Endothelial cell (in vitro differentiated cells): ENCODE measurements at regions not wholly inside any gene's neighbourhood (a gene's known extent, or its start where the extent isn't known, plus 50 kb on each side); places are given as distances from the start of the nearest gene placed in this dataset.

ENCODE experiments used
- DNase-seq: peaks from one replicate; pipeline ENCODE4 v3.0.0; 2021; ENCODE audit warnings: low spot score
- H3K27ac Mint-ChIP-seq: one replicate; pipeline ENCODE4 v1.8.0; 2021; ENCODE audit warnings: mixed read lengths, inconsistent platforms; ENCODE audit not compliant: unreplicated experiment
- H3K27me3 Mint-ChIP-seq: one replicate; pipeline ENCODE4 v1.8.0; 2021; ENCODE audit warnings: mild to moderate bottlenecking, moderate library complexity, mixed read lengths, inconsistent platforms; ENCODE audit not compliant: unreplicated experiment
- H3K36me3 Mint-ChIP-seq: one replicate; pipeline ENCODE4 v1.8.0; 2021; ENCODE audit warnings: mild to moderate bottlenecking, low read depth, mixed read lengths, inconsistent platforms; ENCODE audit not compliant: unreplicated experiment
- H3K4me1 Mint-ChIP-seq: one replicate; pipeline ENCODE4 v1.8.0; 2021; ENCODE audit warnings: mild to moderate bottlenecking, mixed read lengths, inconsistent platforms; ENCODE audit not compliant: unreplicated experiment
- H3K4me3 Mint-ChIP-seq: one replicate; pipeline ENCODE4 v1.8.0; 2021; ENCODE audit warnings: mild to moderate bottlenecking, mixed read lengths, inconsistent platforms; ENCODE audit not compliant: unreplicated experiment
- H3K9me3 Mint-ChIP-seq: one replicate; pipeline ENCODE4 v1.8.0; 2021; ENCODE audit warnings: mixed read lengths, inconsistent platforms; ENCODE audit not compliant: unreplicated experiment
- CTCF ChIP-seq: fragments of 200-600 bp; sonication (generic); IDR thresholded peaks from one replicate; pipeline ENCODE4 v1.5.0; 2021; ENCODE audit warnings: antibody characterized with exemption; ENCODE audit not compliant: unreplicated experiment

- no peaks in the 10 kb centered on the region for H3K4me1 Mint-ChIP-seq
- no peak for TF ChIP-seq CTCF
- DNase-seq = no peak
- no peak overlapping the region for H3K4me3 Mint-ChIP-seq
- no peaks in the 10 kb centered on the region for H3K36me3 Mint-ChIP-seq
- no peak overlapping the region for H3K27ac Mint-ChIP-seq
- no peaks in the 10 kb centered on the region for H3K27me3 Mint-ChIP-seq
- no peaks in the 10 kb centered on the region for H3K9me3 Mint-ChIP-seq
Observed at GRCh38 chr4:124786634-124787033, 74.1 kb upstream of the ANKRD50 start.

GRCh38 chr4:124785645-124786044, 73.1 kb upstream of the ANKRD50 start:
- no peak for DNase-seq
- Mint-ChIP-seq H3K4me3 (no peak overlapping the region), H3K9me3 (no peaks in the 10 kb centered on the region), H3K27me3 (no peaks in the 10 kb centered on the region), H3K4me1 (no peaks in the 10 kb centered on the region), H3K36me3 (no peaks in the 10 kb centered on the region), H3K27ac (no peak overlapping the region)
- peak; percentile 55 for TF ChIP-seq CTCF

- H3K4me3 Mint-ChIP-seq = no peak overlapping the region
- no peaks in the 10 kb centered on the region for H3K36me3 Mint-ChIP-seq
- TF ChIP-seq CTCF = no peak
- H3K27ac Mint-ChIP-seq = no peak overlapping the region
- H3K4me1 Mint-ChIP-seq = no peaks in the 10 kb centered on the region
- no peaks in the 10 kb centered on the region for H3K9me3 Mint-ChIP-seq
- no peak for DNase-seq
- no peaks in the 10 kb centered on the region for H3K27me3 Mint-ChIP-seq
Observed at GRCh38 chr4:124783847-124784246, 71.3 kb upstream of the ANKRD50 start.

- Mint-ChIP-seq H3K4me3 (no peak overlapping the region), H3K9me3 (no peaks in the 10 kb centered on the region), H3K27me3 (no peaks in the 10 kb centered on the region), H3K36me3 (no peaks in the 10 kb centered on the region), H3K4me1 (no peaks in the 10 kb centered on the region), H3K27ac (no peak overlapping the region)
- TF ChIP-seq CTCF = no peak
- no peak for DNase-seq
Observed at GRCh38 chr4:124777007-124777406, 64.5 kb upstream of the ANKRD50 start.

GRCh38 chr4:124768596-124769365, 56.2 kb upstream of the ANKRD50 start:
- Mint-ChIP-seq H3K4me3 (no peak overlapping the region), H3K4me1 (no peaks in the 10 kb centered on the region), H3K27ac (no peak overlapping the region), H3K27me3 (peaks cover 5% of the 10 kb centered on the region), H3K9me3 (no peaks in the 10 kb centered on the region), H3K36me3 (no peaks in the 10 kb centered on the region)
- TF ChIP-seq CTCF = no peak
- no peak for DNase-seq
